MM.1S (cell line): ENCODE measurements at regions not wholly inside any gene's neighbourhood (a gene's known extent, or its start where the extent isn't known, plus 50 kb on each side); places are given as distances from the start of the nearest gene placed in this dataset.

Source experiments
- CTCF ChIP-seq: fragments of 300-600 bp; sonication (generic); IDR thresholded peaks from 2 replicates; pipeline ENCODE4 v1.5.1; 2016; ENCODE audit warnings: antibody characterized with exemption, low read length, mixed read lengths
- EZH2 ChIP-seq: fragments of 300-600 bp; sonication (generic); optimal IDR thresholded peaks from 2 replicates; pipeline ENCODE3; 2017; ENCODE audit warnings: low read depth, mild to moderate bottlenecking, antibody characterized with exemption, low read length, mixed read lengths

- TF ChIP-seq EZH2, result no peak
- no peak for TF ChIP-seq CTCF
Observed at GRCh38 chr15:24832282-24832681, 122.5 kb upstream of the SNRPN start.
